ENCODE measurements at regions not wholly inside any gene's neighbourhood (a gene's known extent, or its start where the extent isn't known, plus 50 kb on each side); places are given as distances from the start of the nearest gene placed in this dataset.
"Not testable (repeated sequence)": the region's sequence is repeated elsewhere in the genome, so short reads cannot be mapped to it uniquely, and the experiment has no call there.

DNA sequence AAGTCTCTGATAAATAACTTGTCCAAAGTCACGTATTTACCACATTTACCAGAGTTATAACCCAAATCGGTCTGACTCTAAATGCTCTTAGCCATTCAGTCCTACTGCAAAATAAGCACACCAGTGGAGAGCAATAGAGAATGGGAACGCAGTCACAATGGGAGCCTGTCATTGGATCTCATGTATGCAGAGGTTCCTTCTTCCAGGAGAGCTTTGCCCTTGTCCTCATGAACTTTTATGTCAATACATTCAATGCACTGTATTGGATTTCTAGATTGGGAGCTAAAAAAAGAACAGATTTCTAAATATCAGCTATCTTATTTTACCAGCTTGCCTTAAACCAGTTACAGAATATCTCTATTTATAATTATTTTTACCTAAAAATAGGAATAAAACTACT lies 149.1 kb upstream of the CXXC4 start:
- no peak overlapping the region for H3K4me3 ChIP-seq (replicated peaks; ENCODE audit: low read depth, low read length)
- no peak for DNase-seq (ENCODE audit: extremely low read depth, low read depth)
- TF ChIP-seq, protein P1, sequence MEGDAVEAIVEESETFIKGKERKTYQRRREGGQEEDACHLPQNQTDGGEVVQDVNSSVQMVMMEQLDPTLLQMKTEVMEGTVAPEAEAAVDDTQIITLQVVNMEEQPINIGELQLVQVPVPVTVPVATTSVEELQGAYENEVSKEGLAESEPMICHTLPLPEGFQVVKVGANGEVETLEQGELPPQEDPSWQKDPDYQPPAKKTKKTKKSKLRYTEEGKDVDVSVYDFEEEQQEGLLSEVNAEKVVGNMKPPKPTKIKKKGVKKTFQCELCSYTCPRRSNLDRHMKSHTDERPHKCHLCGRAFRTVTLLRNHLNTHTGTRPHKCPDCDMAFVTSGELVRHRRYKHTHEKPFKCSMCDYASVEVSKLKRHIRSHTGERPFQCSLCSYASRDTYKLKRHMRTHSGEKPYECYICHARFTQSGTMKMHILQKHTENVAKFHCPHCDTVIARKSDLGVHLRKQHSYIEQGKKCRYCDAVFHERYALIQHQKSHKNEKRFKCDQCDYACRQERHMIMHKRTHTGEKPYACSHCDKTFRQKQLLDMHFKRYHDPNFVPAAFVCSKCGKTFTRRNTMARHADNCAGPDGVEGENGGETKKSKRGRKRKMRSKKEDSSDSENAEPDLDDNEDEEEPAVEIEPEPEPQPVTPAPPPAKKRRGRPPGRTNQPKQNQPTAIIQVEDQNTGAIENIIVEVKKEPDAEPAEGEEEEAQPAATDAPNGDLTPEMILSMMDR (IDR thresholded peaks at IDR 0.05; ENCODE audit: low read depth, low read length, missing control alignments) = no peak

DNA sequence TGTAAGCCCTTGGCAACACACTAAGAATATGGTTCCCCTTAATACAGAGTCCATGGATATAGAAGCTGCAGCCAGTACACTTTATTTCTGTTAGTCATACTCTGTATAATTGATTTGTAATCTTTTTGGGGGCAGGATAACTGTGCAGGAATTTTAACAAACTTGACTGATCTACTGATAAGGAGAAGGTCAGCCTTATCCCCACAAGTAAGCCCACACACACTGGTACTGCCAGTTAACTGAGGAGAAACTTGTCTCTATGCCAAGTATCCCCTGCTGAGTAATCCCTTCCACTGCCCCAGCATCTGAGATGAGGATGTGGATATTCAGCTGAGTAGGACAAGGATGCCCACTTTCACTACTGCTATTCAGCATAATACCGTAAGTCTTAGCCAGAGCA lies 154.9 kb upstream of the CXXC4 start:
- DNase-seq (ENCODE audit: extremely low read depth, low read depth) = no peak

DNA sequence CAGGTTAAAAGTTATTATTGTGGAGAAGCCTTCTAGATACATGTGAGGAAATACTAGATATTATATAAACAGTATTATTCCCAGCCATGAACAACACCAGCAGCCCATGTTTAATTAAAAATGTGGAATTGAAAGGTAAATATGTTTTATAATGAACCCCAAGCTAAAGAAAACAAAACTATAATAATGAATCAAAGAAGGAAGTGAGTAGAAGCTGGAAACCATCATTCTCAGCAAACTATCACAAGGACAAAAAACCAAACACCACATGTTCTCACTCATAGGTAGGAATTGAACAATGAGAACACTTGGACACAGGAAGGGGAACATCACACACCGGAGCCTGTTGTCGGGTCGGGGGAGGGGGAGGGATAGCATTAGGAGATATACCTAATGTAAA lies 167.6 kb upstream of the CXXC4 start:
- DNase-seq (ENCODE audit: extremely low read depth, low read depth); H3K4me3 ChIP-seq (replicated peaks; ENCODE audit: low read depth, low read length): not testable (repeated sequence)

More for the DNA sequence above, 154.9 kb upstream of the CXXC4 start:
- H3K4me3 ChIP-seq (replicated peaks; ENCODE audit: low read depth, low read length) = no peak overlapping the region
- TF ChIP-seq, protein P1 (IDR thresholded peaks at IDR 0.05; ENCODE audit: low read depth, low read length, missing control alignments) = no peak

DNA sequence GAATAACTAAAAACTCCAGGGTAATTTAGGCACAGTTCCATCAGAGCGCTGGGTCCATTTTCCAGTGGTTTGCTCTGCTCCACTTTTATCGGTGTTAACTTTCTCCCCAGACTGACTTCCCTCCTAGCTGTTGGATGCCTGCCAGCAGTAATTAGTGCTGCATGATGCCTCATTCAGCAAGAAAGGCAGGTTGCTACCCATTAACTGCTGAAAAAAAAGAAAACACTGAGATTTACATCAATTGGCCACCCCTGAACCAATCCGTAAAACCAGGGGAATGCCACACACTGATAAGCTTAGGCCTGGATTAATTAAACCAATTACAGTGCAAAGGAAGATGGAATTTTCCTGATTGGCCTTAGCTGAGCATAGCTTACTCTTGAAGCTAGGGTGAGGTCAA lies 182.4 kb upstream of the CXXC4 start:
- H3K4me3 ChIP-seq (replicated peaks; ENCODE audit: low read depth, low read length) = no peak overlapping the region
- DNase-seq (ENCODE audit: extremely low read depth, low read depth) = no peak
- TF ChIP-seq, protein P1 (IDR thresholded peaks at IDR 0.05; ENCODE audit: low read depth, low read length, missing control alignments) = no peak

DNA sequence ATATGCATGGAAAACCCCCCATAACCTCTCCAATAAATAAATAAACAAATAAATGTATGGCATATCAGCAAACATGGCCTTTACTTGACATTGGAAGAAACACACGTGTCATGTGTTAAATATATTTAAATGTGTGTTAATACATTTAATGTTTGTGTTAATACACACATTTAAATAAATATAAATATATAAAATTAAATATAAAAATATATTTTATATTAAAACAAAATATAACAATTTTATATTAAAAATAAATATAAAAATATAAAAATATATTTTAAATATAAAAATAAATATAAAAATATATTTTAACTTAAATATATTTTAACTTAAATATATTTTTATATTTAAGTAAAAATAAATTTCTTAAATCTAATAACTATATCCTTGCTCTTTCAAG lies 187.6 kb upstream of the CXXC4 start:
- no peak overlapping the region for H3K4me3 ChIP-seq (replicated peaks; ENCODE audit: low read depth, low read length)
- DNase-seq (ENCODE audit: extremely low read depth, low read depth) = no peak
- TF ChIP-seq, protein P1 (IDR thresholded peaks at IDR 0.05; ENCODE audit: low read depth, low read length, missing control alignments) = no peak

DNA sequence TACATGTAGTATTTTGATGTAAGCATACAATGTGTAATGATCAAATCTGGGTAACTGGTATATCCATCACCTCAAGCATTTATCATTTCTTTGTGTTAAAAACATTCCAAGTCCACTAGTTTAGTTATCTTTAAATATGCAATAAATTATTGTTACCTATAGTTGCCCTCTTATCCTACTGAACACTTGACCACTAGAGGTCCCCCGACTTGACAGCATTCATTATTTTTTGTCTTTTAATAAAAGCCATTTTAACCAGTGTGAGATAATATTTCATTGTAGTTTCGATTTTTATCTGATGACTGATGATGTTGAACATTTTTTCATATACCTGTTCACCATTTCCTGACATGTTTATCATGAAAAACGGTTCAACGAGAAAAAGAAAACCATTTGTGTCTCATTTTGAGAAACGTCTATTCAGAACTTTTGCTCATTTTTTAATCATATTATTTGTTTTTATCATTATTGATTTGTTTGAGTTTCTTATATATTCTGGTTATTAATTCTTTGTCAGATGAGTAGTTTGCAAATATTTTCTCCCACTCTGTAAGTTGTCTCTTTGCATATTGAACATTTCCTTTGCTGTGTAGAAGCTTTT lies 199.0 kb upstream of the CXXC4 start:
- TF ChIP-seq, protein P1 (IDR thresholded peaks at IDR 0.05; ENCODE audit: low read depth, low read length, missing control alignments) = no peak
- DNase-seq (ENCODE audit: extremely low read depth, low read depth) = no peak
- H3K4me3 ChIP-seq (replicated peaks; ENCODE audit: low read depth, low read length) = no peak overlapping the region

DNA sequence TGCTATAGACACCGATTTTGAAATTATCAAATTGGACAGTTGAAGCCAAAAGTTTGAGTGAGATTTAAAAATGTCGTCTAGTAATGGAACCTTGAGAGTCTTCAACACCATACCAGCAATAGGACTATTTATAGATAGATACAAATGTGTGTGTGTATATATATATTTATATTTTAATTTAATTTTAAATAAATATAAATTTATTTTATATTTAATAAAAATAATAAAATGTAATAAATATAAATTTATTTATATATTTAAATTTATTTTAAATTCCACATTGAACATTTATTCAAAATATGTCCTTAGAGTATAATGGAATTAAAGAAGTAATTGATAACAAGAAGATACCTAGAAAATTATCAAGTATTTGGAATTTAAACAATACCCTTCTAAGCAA lies 221.9 kb upstream of the CXXC4 start:
- no peak for DNase-seq (ENCODE audit: extremely low read depth, low read depth)
- H3K4me3 ChIP-seq (replicated peaks; ENCODE audit: low read depth, low read length) = no peak overlapping the region
- TF ChIP-seq, protein P1 (IDR thresholded peaks at IDR 0.05; ENCODE audit: low read depth, low read length, missing control alignments) = no peak
